IMR-90 (cell line): ENCODE measurements at regions not wholly inside any gene's neighbourhood (a gene's known extent, or its start where the extent isn't known, plus 50 kb on each side); places are given as distances from the start of the nearest gene placed in this dataset.

Source experiments
- ATAC-seq: fragments of 200-7000 bp; cut with Tn5 transposase; 2 replicates; pipeline ENCODE4 v1.9.1; 2020; ENCODE audit warnings: low read depth, mild to moderate bottlenecking, moderate library complexity
- BruUV-seq: library from RNA; stranded (reverse); fragments of 400-500 nt; replicated peaks from 2 replicates; lab custom pipeline; 2021; lab: Mats Ljungman, UMichigan
- CTCF ChIA-PET: fragments of 300-600 bp; formaldehyde crosslinking; extraction: SDS; loops from one replicate; lab custom pipeline; 2021; ENCODE audit warnings: antibody characterized with exemption; lab: Yijun Ruan, JAX
- POLR2A ChIA-PET: fragments of 300-600 bp; sonication (Branson Sonifier 250); formaldehyde crosslinking; loops from one replicate; lab custom pipeline; 2022; ENCODE audit warnings: antibody characterized with exemption; ENCODE audit not compliant: unreplicated experiment; lab: Charles Lee
- DNase-seq: peaks from one replicate; pipeline ENCODE4 v3.0.0; 2013
- H2AFZ ChIP-seq: replicated peaks from 2 replicates; pipeline ENCODE3; 2013; ENCODE audit warnings: low read length, mild to moderate bottlenecking; ENCODE audit not compliant: poor library complexity
- H2AK5ac ChIP-seq: 2 replicates; pipeline ENCODE4 v1.6.1; 2013; ENCODE audit warnings: low read depth, low read length, inconsistent platforms
- H2AK9ac ChIP-seq: replicated peaks from 2 replicates; pipeline ENCODE3; 2013; ENCODE audit warnings: mild to moderate bottlenecking, low read depth, low read length, moderate library complexity; ENCODE audit not compliant: poor library complexity
- H2BK120ac ChIP-seq: 2 replicates; pipeline ENCODE4 v1.6.1; 2013; ENCODE audit warnings: low read depth, low read length, inconsistent platforms
- H2BK15ac ChIP-seq: 3 replicates; pipeline ENCODE4 v1.6.1; 2013; ENCODE audit warnings: low read depth, low read length, inconsistent platforms
- H2BK20ac ChIP-seq: 2 replicates; pipeline ENCODE4 v1.6.1; 2013; ENCODE audit warnings: low read depth, mild to moderate bottlenecking, inconsistent platforms, low read length, moderate library complexity
- H2BK5ac ChIP-seq: 2 replicates; pipeline ENCODE4 v1.6.1; 2013; ENCODE audit warnings: mild to moderate bottlenecking, low read depth, low read length, inconsistent platforms; ENCODE audit not compliant: poor library complexity, severe bottlenecking
- H3K14ac ChIP-seq: replicated peaks from 2 replicates; pipeline ENCODE4 v1.6.1; 2013; ENCODE audit warnings: low read depth, low read length, inconsistent platforms
- H3K18ac ChIP-seq: 2 replicates; pipeline ENCODE4 v1.6.1; 2013; ENCODE audit warnings: low read depth, low read length, control low read depth
- H3K23ac ChIP-seq: 2 replicates; pipeline ENCODE4 v1.6.1; 2013; ENCODE audit warnings: low read depth, low read length, inconsistent platforms
- H3K27ac ChIP-seq: 2 replicates; pipeline ENCODE4 v1.5.1; 2013; ENCODE audit warnings: mild to moderate bottlenecking, control low read depth, low read length; ENCODE audit not compliant: insufficient read depth
- H3K27me3 ChIP-seq: 2 replicates; pipeline ENCODE4 v1.6.1; 2013; ENCODE audit warnings: low read length; ENCODE audit not compliant: control insufficient read depth, insufficient read depth
- H3K36me3 ChIP-seq: 2 replicates; pipeline ENCODE4 v1.6.1; 2013; ENCODE audit warnings: low read length, mixed read lengths; ENCODE audit not compliant: control insufficient read depth, insufficient read depth
- H3K4ac ChIP-seq: 2 replicates; pipeline ENCODE4 v1.6.1; 2013; ENCODE audit warnings: low read depth, low read length, inconsistent platforms
- H3K4me1 ChIP-seq: 2 replicates; pipeline ENCODE4 v1.6.1; 2013; ENCODE audit warnings: low read length, mixed read lengths; ENCODE audit not compliant: control insufficient read depth, insufficient read depth
- H3K4me2 ChIP-seq: 2 replicates; pipeline ENCODE4 v1.6.1; 2013; ENCODE audit warnings: low read depth, mild to moderate bottlenecking, control low read depth, low read length, moderate library complexity
- H3K4me3 ChIP-seq: 2 replicates; pipeline ENCODE4 v1.5.1; 2013; ENCODE audit warnings: low read depth, mild to moderate bottlenecking, control low read depth, low read length, moderate library complexity; ENCODE audit not compliant: insufficient read depth
- H3K56ac ChIP-seq: 2 replicates; pipeline ENCODE4 v1.6.1; 2013; ENCODE audit warnings: low read length, inconsistent platforms; ENCODE audit not compliant: insufficient read depth; ENCODE audit errors: extremely low read depth
- H3K79me1 ChIP-seq, 2 experiments: 2 replicates each; pipeline ENCODE4 v1.6.1; 2013; ENCODE audit warnings: low read length in 2 of 2, inconsistent platforms in 1 of 2, low read depth in 1 of 2
- H3K9ac ChIP-seq: 2 replicates; pipeline ENCODE4 v1.6.1; 2013; ENCODE audit warnings: low read depth, low read length, control low read depth
- H3K9me1 ChIP-seq: 2 replicates; pipeline ENCODE4 v1.6.1; 2013; ENCODE audit warnings: low read length, inconsistent platforms; ENCODE audit not compliant: insufficient read depth
- H3K9me3 ChIP-seq: 2 replicates; pipeline ENCODE4 v1.6.1; 2013; ENCODE audit warnings: low read length; ENCODE audit not compliant: control insufficient read depth, insufficient read depth
- H4K20me1 ChIP-seq: 2 replicates; pipeline ENCODE4 v1.6.1; 2013; ENCODE audit warnings: low read length, inconsistent platforms; ENCODE audit not compliant: insufficient read depth
- H4K5ac ChIP-seq: 2 replicates; pipeline ENCODE4 v1.6.1; 2013; ENCODE audit warnings: mild to moderate bottlenecking, low read depth, low read length, control low read depth
- H4K8ac ChIP-seq, 2 experiments: 2 replicates each; pipeline ENCODE4 v1.6.1; 2013; ENCODE audit warnings: low read depth in 2 of 2, low read length in 2 of 2, control low read depth in 1 of 2, inconsistent platforms in 1 of 2
- H4K91ac ChIP-seq: 2 replicates; pipeline ENCODE4 v1.6.1; 2013; ENCODE audit warnings: low read depth, low read length, inconsistent platforms; ENCODE audit not compliant: insufficient read depth
- BHLHE40 ChIP-seq: fragments of 150-350 bp; IDR thresholded peaks from 2 replicates; pipeline ENCODE4 v1.6.1; 2016; ENCODE audit warnings: mild to moderate bottlenecking, low read depth, low read length
- CHD1 ChIP-seq: IDR thresholded peaks from 2 replicates; pipeline ENCODE4 v1.6.1; 2012; ENCODE audit warnings: low read depth, low read length, improper control_type of control experiment
- ELK1 ChIP-seq: fragments of 150-350 bp; IDR thresholded peaks from 2 replicates; pipeline ENCODE4 v1.6.1; 2016; ENCODE audit warnings: low read depth, mild to moderate bottlenecking, low read length, moderate library complexity, borderline replicate concordance
- FOS ChIP-seq: fragments of 150-350 bp; IDR thresholded peaks from 2 replicates; pipeline ENCODE4 v1.6.1; 2016; ENCODE audit warnings: low read depth, low read length
- MAFK ChIP-seq: IDR thresholded peaks from 2 replicates; pipeline ENCODE4 v1.6.1; 2012; ENCODE audit warnings: low read depth, low read length, improper control_type of control experiment
- MAZ ChIP-seq: IDR thresholded peaks from 2 replicates; pipeline ENCODE4 v1.6.1; 2012; ENCODE audit warnings: low read depth, mild to moderate bottlenecking, low read length, improper control_type of control experiment, moderate library complexity, borderline replicate concordance
- RAD21 ChIP-seq: IDR thresholded peaks from 2 replicates; pipeline ENCODE4 v1.6.1; 2012; ENCODE audit warnings: low read length, improper control_type of control experiment
- RFX5 ChIP-seq: IDR thresholded peaks from 2 replicates; pipeline ENCODE4 v1.8.0; 2012; ENCODE audit warnings: low read depth, mild to moderate bottlenecking, low read length, moderate library complexity
- SMC3 ChIP-seq: fragments of 150-350 bp; IDR thresholded peaks from 2 replicates; pipeline ENCODE4 v1.6.1; 2016; ENCODE audit warnings: low read depth, mild to moderate bottlenecking, antibody characterized with exemption, low read length, moderate library complexity
- USF2 ChIP-seq: fragments of 150-350 bp; IDR thresholded peaks from 2 replicates; pipeline ENCODE4 v1.6.1; 2017; ENCODE audit warnings: mild to moderate bottlenecking, antibody characterized with exemption, low read length, low read depth
- WGBS, 2 experiments: methylation state at CpG; one replicate each; pipeline versions ENCODE4 v1.1.5 to v1.1.7; 2013; ENCODE audit warnings: missing lambda C conversion rate in 2 of 2; ENCODE audit not compliant: insufficient read length in 1 of 2; ENCODE audit errors: extremely low coverage in 2 of 2; 5-methylcytosine and 5-hydroxymethylcytosine counted together
- dilution Hi-C: fragments of 300-500 bp; cut with HindIII; formaldehyde crosslinking; loops from one replicate; pipeline ENCODE4 v1.14.3; 2018; ENCODE audit warnings: low sequenced_read_pairs; ENCODE audit not compliant: unreplicated experiment
- in situ Hi-C: fragments of 300-500 bp; cut with MboI; formaldehyde crosslinking; loops from 3 replicates; pipeline ENCODE4 v1.14.3; 2019; ENCODE audit warnings: low sequenced_read_pairs, inconsistent platforms, mixed read lengths
- intact Hi-C: fragments of 100-400 bp; cut with micrococcal nuclease; formaldehyde crosslinking; loops from 2 replicates; pipeline ENCODE4 v1.10.0; 2022
- TF ChIP-seq, protein P1 (sequence below): conservative IDR thresholded peaks from 2 replicates; pipeline ENCODE4 v1.5.1; 2012; ENCODE audit warnings: mild to moderate bottlenecking, low read depth, low read length, improper control_type of control experiment

DNA sequence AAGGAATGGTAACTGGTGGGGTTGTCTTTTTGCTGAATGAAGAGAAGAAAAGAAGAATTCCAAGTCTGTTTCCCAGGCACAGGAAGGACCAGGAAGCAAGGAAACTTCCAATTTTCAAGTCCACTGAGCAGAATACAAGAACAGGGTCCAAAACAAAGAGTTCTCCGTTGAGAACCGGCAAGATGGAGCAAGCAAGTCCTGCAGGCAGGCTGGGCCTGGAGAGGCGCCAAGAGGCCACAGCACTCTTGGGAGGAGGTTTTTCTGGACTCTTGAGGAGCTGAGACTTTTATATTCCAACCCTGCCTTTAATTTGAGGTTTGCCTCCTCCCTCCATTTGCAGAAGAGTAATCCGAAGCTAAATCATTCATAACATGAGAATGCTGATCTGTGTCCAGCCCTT, 224.5 kb downstream of the IKZF2 start:
- Histone ChIP-seq H3K4me3 (no peak overlapping the region), H3K27me3 (no peaks in the 10 kb centered on the region), H2BK120ac (no peak overlapping the region), H3K23ac (no peak overlapping the region), H3K14ac (no peak overlapping the region), H2BK20ac (no peak overlapping the region), H3K27ac (no peak overlapping the region), H2BK5ac (no peak overlapping the region), H3K9me1 (peaks cover 3% of the 10 kb centered on the region; the same call in 1 of the 2 replicates), H2AK5ac (no peak overlapping the region), H4K20me1 (no peaks in the 10 kb centered on the region), H3K79me1 (no peaks in the 10 kb centered on the region), H3K4me1 (peaks cover 5% of the 10 kb centered on the region), H3K18ac (no peak overlapping the region), H2BK15ac (no peak overlapping the region), H4K91ac (no peak overlapping the region), H3K36me3 (no peaks in the 10 kb centered on the region), H4K8ac (no peak overlapping the region), H3K9ac (no peak overlapping the region), H4K5ac (no peak overlapping the region), H3K9me3 (peaks cover 4% of the 10 kb centered on the region), H3K4ac (no peak overlapping the region), H3K4me2 (no peak overlapping the region), H2AK9ac (no peak overlapping the region), H3K56ac (no peak overlapping the region), H2AFZ (no peak overlapping the region)
- TF ChIP-seq ELK1: no peak
- TF ChIP-seq SMC3: no peak
- TF ChIP-seq CHD1: no peak
- TF ChIP-seq FOS: no peak
- no peak for TF ChIP-seq MAZ
- no peak for TF ChIP-seq USF2
- TF ChIP-seq BHLHE40: no peak
- TF ChIP-seq MAFK: no peak
- TF ChIP-seq RFX5: no peak
- TF ChIP-seq, protein P1, sequence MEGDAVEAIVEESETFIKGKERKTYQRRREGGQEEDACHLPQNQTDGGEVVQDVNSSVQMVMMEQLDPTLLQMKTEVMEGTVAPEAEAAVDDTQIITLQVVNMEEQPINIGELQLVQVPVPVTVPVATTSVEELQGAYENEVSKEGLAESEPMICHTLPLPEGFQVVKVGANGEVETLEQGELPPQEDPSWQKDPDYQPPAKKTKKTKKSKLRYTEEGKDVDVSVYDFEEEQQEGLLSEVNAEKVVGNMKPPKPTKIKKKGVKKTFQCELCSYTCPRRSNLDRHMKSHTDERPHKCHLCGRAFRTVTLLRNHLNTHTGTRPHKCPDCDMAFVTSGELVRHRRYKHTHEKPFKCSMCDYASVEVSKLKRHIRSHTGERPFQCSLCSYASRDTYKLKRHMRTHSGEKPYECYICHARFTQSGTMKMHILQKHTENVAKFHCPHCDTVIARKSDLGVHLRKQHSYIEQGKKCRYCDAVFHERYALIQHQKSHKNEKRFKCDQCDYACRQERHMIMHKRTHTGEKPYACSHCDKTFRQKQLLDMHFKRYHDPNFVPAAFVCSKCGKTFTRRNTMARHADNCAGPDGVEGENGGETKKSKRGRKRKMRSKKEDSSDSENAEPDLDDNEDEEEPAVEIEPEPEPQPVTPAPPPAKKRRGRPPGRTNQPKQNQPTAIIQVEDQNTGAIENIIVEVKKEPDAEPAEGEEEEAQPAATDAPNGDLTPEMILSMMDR: no peak
- no peak for TF ChIP-seq RAD21
- no TSS peak for BruUV-seq
- DNase-seq: no peak
- ATAC-seq: no peak
- in situ Hi-C loops: no loop called here
- dilution Hi-C loops: no loop called here
- intact Hi-C loops: no loop called here
- ChIA-PET POLR2A (no interaction called here), CTCF (interaction anchor here (0.6 kb wide), 1 partner anchor 1123 kb away, joined by 4 read pairs; no protein-coding TSS in a partner anchor)
- no CpG with 5 or more reads among the region's 4 CpGs for WGBS, 2 experiments
